DOHH2 (cell line): ENCODE measurements at regions not wholly inside any gene's neighbourhood (a gene's known extent, or its start where the extent isn't known, plus 50 kb on each side); places are given as distances from the start of the nearest gene placed in this dataset.

Source experiments
- EZH2phosphoT487 ChIP-seq: fragments of 200-600 bp; sonication (generic); IDR thresholded peaks from 2 replicates; pipeline ENCODE4 v1.6.1; 2017; ENCODE audit warnings: borderline replicate concordance, mild to moderate bottlenecking, antibody characterized with exemption, low read length, moderate library complexity, mixed read lengths
- TF ChIP-seq, protein P1 (sequence below): fragments of 200-600 bp; sonication (generic); IDR thresholded peaks from one replicate; pipeline ENCODE4 v1.5.1; 2014; ENCODE audit warnings: antibody characterized with exemption, mild to moderate bottlenecking, low read depth, low read length; ENCODE audit not compliant: poor library complexity, severe bottlenecking

DNA sequence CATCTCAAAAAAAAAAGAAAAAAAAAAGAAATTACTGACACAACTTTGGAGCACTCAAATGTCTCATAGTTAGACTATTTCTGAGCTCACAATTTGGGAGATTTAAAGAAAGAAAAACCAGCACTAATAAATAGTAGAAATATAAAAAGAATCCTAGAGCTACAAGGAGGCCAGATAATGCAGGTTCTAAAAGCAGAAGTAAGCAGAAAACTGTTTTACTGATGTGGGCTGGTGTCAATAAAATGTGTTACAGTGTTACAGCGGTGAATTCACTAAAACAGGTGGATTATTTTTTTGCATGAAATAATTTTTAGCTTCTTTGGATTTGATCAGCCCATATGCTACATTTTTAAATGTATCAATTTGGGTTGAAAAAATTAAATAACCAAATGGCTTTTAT lies 375.9 kb downstream of the GPM6A start:
- TF ChIP-seq, protein P1, sequence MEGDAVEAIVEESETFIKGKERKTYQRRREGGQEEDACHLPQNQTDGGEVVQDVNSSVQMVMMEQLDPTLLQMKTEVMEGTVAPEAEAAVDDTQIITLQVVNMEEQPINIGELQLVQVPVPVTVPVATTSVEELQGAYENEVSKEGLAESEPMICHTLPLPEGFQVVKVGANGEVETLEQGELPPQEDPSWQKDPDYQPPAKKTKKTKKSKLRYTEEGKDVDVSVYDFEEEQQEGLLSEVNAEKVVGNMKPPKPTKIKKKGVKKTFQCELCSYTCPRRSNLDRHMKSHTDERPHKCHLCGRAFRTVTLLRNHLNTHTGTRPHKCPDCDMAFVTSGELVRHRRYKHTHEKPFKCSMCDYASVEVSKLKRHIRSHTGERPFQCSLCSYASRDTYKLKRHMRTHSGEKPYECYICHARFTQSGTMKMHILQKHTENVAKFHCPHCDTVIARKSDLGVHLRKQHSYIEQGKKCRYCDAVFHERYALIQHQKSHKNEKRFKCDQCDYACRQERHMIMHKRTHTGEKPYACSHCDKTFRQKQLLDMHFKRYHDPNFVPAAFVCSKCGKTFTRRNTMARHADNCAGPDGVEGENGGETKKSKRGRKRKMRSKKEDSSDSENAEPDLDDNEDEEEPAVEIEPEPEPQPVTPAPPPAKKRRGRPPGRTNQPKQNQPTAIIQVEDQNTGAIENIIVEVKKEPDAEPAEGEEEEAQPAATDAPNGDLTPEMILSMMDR: no peak
- no peak for TF ChIP-seq EZH2phosphoT487
